Nephron progenitor cell (in vitro differentiated cells): ENCODE measurements at regions not wholly inside any gene's neighbourhood (a gene's known extent, or its start where the extent isn't known, plus 50 kb on each side); places are given as distances from the start of the nearest gene placed in this dataset.

Experiments
- DNase-seq: peaks from one replicate; pipeline ENCODE4 v3.0.0; 2021
- H3K27ac Mint-ChIP-seq: 2 replicates; pipeline ENCODE4 v1.8.0; 2021; ENCODE audit warnings: mild to moderate bottlenecking, moderate library complexity, mixed read lengths
- H3K27me3 Mint-ChIP-seq: 2 replicates; pipeline ENCODE4 v1.8.0; 2021; ENCODE audit warnings: mild to moderate bottlenecking, low read depth, mixed read lengths; ENCODE audit not compliant: poor library complexity
- H3K36me3 Mint-ChIP-seq: 2 replicates; pipeline ENCODE4 v1.8.0; 2021; ENCODE audit warnings: low read depth, mixed read lengths
- H3K4me1 Mint-ChIP-seq: 2 replicates; pipeline ENCODE4 v1.8.0; 2021; ENCODE audit warnings: mixed read lengths
- H3K4me3 Mint-ChIP-seq: 2 replicates; pipeline ENCODE4 v1.8.0; 2021; ENCODE audit warnings: mild to moderate bottlenecking, moderate library complexity, mixed read lengths
- H3K9me3 Mint-ChIP-seq: 2 replicates; pipeline ENCODE4 v1.8.0; 2021; ENCODE audit warnings: mild to moderate bottlenecking, moderate library complexity, mixed read lengths
- TF ChIP-seq, protein P1 (sequence below): fragments of 200-600 bp; sonication (generic); IDR thresholded peaks from 2 replicates; pipeline ENCODE4 v1.5.0; 2021; ENCODE audit warnings: antibody characterized with exemption

DNA sequence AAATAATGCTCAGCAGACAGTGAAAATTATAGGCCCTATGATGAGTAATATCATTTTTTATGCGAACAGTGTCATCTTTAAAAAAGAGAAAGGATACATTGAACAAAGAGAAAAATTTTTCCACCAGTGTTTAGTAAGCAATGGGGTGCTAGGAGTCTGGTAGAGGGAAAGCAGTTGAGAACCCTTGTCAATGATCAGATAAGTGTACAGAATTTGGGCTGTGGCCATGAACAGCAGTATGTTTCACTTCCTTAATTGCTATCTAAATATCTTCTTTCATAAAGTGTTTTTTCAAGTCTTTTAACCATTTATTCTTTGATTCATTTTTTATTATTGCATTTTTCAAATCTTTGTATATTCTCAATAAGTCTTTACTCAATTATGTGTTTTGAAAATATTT, 750.7 kb upstream of the KCND2 start:
- no peaks in the 10 kb centered on the region for H3K27me3 Mint-ChIP-seq
- H3K4me1 Mint-ChIP-seq: no peaks in the 10 kb centered on the region
- no peak for DNase-seq
- peaks cover 13% of the 10 kb centered on the region for H3K9me3 Mint-ChIP-seq
- H3K36me3 Mint-ChIP-seq: no peaks in the 10 kb centered on the region
- TF ChIP-seq, protein P1, sequence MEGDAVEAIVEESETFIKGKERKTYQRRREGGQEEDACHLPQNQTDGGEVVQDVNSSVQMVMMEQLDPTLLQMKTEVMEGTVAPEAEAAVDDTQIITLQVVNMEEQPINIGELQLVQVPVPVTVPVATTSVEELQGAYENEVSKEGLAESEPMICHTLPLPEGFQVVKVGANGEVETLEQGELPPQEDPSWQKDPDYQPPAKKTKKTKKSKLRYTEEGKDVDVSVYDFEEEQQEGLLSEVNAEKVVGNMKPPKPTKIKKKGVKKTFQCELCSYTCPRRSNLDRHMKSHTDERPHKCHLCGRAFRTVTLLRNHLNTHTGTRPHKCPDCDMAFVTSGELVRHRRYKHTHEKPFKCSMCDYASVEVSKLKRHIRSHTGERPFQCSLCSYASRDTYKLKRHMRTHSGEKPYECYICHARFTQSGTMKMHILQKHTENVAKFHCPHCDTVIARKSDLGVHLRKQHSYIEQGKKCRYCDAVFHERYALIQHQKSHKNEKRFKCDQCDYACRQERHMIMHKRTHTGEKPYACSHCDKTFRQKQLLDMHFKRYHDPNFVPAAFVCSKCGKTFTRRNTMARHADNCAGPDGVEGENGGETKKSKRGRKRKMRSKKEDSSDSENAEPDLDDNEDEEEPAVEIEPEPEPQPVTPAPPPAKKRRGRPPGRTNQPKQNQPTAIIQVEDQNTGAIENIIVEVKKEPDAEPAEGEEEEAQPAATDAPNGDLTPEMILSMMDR: no peak
- H3K27ac Mint-ChIP-seq: no peak overlapping the region
- no peak overlapping the region for H3K4me3 Mint-ChIP-seq

DNA sequence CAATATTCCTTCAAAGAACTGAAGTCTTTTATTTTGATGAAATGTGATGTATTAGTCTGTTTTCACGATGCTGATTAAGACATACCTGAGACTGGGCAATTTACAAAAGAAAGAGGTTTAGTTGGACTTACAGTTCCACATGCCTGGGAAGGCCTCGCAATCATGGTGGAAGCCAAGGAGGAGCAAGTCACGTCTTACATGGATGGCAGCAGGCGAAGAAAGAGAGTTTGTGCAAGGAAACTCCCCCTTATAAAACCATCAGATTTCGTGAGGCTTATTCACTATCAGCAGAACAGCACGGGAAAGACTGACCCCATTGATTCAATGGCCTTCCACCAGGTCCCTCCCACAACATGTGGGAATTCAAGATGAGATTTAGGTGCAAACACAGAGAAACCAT, 750.3 kb upstream of the KCND2 start:
- DNase-seq: no peak
- H3K9me3 Mint-ChIP-seq: peaks cover 13% of the 10 kb centered on the region
- no peak overlapping the region for H3K27ac Mint-ChIP-seq
- H3K36me3 Mint-ChIP-seq: no peaks in the 10 kb centered on the region
- H3K4me1 Mint-ChIP-seq: no peaks in the 10 kb centered on the region
- TF ChIP-seq, protein P1: no peak
- H3K4me3 Mint-ChIP-seq: no peak overlapping the region
- no peaks in the 10 kb centered on the region for H3K27me3 Mint-ChIP-seq

DNA sequence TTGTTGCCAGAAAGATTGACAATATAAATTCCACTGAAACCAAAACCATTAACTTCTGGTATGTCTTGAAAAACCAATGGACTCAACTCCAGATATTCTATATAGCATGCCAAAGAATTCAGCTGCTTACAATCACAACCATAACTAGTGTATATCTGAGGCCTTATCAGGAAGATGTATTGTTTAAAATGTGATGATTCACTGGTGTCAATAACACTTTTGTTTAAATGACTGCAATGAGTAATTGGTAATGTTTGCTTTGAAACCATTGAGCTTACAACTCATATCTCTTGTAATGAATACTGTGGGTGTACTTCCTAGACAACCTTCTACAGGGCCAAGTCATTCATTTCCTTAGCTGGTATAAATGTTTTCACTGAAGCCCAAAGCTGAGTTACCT, 727.9 kb upstream of the KCND2 start:
- Mint-ChIP-seq H3K4me1 (no peaks in the 10 kb centered on the region), H3K4me3 (no peak overlapping the region), H3K27me3 (no peaks in the 10 kb centered on the region), H3K9me3 (no peaks in the 10 kb centered on the region), H3K27ac (no peak overlapping the region), H3K36me3 (no peaks in the 10 kb centered on the region)
- TF ChIP-seq, protein P1: no peak
- no peak for DNase-seq

DNA sequence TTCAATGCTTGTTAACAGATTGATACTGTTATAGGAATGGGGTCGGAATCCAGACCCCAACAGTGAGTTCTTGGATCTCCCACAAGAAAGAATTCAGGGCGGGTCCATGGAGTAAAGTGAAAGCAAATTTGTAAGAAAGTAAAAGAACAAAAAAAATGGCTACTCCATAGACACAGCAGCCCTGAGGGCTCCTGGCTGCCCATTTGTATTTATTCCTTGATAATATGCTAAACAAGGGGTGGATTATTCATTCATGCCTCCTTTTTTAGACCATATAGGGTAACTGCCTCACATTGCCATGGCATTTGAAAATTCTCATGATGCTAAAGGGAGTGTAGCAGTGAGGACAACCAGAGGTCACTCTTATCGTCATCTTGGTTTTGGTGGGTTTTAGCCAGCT, 717.2 kb upstream of the KCND2 start:
- H3K36me3 Mint-ChIP-seq: no peaks in the 10 kb centered on the region
- DNase-seq: no peak
- no peak overlapping the region for H3K27ac Mint-ChIP-seq
- peaks cover 2% of the 10 kb centered on the region for H3K27me3 Mint-ChIP-seq
- H3K9me3 Mint-ChIP-seq: no peaks in the 10 kb centered on the region
- TF ChIP-seq, protein P1: no peak
- H3K4me3 Mint-ChIP-seq: no peak overlapping the region
- H3K4me1 Mint-ChIP-seq: no peaks in the 10 kb centered on the region

DNA sequence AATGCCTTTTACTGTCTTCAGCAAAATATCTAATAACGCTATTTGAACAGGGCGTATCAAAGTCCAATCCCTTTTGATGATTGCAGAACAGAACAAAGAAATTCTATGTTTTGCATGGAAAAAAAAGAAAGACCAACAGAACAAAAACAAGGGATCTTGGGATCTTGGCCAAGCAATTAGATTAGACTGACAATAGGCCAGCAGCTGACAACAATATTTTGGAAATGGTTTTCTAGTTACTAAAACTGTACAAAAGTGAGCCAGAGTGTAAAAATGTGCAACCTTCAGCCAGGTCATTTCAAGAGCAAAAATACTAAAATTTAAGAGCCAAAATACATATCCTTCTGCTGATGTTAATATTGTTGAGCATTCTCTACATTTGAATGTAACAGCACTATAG, 716.5 kb upstream of the KCND2 start:
- peaks cover 2% of the 10 kb centered on the region for H3K27me3 Mint-ChIP-seq
- TF ChIP-seq, protein P1: no peak
- H3K9me3 Mint-ChIP-seq: no peaks in the 10 kb centered on the region
- no peaks in the 10 kb centered on the region for H3K36me3 Mint-ChIP-seq
- no peak overlapping the region for H3K4me3 Mint-ChIP-seq
- no peak overlapping the region for H3K27ac Mint-ChIP-seq
- no peaks in the 10 kb centered on the region for H3K4me1 Mint-ChIP-seq
- DNase-seq: no peak

DNA sequence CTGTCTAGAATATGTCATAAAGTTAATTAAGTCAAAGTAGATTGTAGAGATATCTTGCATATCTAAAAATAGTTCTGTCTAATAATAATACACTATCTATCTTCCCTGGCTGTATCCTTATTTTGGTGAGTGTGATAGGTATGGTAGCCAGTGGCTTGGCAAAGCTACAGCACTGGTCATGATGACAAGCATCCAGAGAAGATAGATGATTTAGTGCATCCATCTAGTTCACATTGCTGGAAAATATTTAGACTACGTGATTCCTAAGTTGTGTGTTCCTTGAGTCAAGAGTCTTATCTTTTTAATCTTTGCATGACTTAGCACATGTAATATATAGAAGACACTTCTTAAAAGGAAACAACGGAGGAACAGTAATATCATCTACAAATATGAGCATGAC, 711.2 kb upstream of the KCND2 start:
- peaks cover 2% of the 10 kb centered on the region for H3K27me3 Mint-ChIP-seq
- H3K9me3 Mint-ChIP-seq: no peaks in the 10 kb centered on the region
- no peak overlapping the region for H3K4me3 Mint-ChIP-seq
- H3K36me3 Mint-ChIP-seq: no peaks in the 10 kb centered on the region
- TF ChIP-seq, protein P1: no peak
- DNase-seq: no peak
- no peaks in the 10 kb centered on the region for H3K4me1 Mint-ChIP-seq
- no peak overlapping the region for H3K27ac Mint-ChIP-seq
